ENCODE measurements at regions not wholly inside any gene's neighbourhood (a gene's known extent, or its start where the extent isn't known, plus 50 kb on each side); places are given as distances from the start of the nearest gene placed in this dataset.

DNA sequence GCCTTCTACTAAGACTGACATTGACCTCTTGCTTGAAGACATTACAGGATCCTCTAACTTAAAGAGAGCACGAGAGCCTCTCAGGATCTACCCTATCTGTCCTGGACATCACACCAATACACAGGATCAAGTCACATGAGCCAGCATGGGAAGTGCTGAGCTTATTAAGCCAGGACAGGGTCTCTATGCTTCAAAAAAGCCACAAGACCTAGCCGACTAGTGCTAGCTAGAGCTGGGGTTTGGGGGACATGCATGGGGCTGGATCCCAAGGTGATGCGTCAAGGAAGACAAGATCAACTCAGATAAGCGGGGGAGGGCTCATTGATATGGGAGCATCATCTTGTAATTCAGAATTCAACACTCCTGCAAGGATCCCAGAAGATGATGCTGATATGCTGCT, 167.2 kb upstream of the TAB2 start:
- DNase-seq: no peak

DNA sequence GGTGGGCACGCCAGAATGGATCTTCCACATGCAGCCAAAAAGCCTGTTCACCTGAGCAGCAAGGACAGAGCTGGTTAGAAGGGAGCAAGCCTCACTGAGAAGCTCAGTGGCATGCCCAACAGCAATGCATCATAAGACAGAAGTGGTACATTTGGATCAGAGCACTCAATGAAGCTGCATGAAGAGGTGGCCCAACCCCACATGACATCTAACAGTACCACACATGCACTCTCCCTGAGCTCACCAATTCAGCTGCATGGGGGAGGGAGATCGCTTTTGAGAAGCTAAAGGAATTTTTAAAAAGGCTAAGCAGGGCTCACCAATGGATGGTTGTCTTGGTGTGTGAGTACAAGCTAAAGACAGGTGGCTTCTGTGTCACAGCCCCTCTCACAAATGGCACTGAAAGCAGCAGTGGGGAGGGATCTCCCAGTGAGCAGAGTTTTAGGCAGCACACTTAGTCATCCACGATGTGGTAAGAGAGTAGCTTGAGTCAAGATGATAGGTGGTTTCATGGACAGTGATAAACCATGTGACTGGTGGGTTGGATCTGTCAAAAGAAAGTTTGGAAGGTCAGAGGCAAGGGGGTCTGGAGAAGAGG, 166.6 kb upstream of the TAB2 start:
- DNase-seq: no peak

DNA sequence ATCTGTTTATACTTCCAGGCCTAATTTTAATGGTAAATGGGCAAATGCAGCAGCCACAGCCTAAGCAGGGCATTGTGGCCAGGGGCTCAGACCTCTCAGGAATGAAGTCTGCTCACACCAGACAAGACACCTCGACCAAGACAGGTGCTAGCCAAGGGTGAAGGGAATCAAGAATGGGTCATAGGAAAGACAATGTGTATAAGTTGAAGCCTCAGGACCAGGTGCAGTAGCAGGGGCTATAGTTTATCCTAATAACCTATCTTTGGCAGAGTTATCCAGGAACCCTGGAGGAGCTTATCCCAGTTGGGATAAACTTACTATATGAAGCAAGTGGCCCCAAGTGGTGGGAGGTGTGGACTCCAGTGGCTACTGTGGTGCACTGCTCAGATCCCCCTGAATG, 165.0 kb upstream of the TAB2 start:
- DNase-seq: no peak

DNA sequence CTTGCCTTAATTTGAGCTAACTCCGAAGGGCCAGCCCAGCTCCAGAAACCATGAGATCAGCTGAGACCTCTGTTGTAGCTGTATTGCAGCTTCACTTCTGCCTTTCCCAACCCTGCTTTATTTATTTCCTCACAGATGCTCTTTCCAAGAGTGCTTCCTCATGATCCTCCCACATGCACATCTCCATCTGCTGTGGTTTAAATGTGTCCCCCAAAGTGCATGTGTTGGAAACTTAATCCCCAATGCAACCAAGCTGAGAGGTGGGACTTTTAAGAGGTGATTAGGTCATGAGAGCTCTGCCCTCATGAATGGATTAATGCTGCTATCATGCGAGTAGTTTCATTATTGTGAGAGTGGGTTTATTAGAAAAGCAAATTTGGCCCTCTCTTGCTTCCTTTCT, 164.4 kb upstream of the TAB2 start:
- DNase-seq: no peak

DNA sequence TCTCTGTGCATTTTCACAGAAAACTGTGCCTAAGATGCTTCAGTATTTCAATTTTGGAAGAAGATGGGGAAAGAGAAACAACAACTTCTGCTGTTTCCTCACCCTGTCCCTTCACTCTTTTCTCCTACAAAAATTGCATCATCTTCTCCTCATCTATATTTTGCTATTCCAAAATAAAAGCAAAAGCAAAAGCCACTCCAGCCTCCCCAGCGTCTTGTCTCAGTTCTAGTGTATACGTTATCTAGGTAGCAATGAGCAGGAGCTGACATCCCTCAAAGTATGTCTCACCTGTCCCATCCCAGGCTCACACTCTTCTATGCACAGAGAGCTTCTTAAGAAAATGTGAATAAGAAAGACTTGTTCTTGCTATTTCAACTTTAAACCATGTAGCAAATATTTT, 163.8 kb upstream of the TAB2 start:
- no peak for DNase-seq

DNA sequence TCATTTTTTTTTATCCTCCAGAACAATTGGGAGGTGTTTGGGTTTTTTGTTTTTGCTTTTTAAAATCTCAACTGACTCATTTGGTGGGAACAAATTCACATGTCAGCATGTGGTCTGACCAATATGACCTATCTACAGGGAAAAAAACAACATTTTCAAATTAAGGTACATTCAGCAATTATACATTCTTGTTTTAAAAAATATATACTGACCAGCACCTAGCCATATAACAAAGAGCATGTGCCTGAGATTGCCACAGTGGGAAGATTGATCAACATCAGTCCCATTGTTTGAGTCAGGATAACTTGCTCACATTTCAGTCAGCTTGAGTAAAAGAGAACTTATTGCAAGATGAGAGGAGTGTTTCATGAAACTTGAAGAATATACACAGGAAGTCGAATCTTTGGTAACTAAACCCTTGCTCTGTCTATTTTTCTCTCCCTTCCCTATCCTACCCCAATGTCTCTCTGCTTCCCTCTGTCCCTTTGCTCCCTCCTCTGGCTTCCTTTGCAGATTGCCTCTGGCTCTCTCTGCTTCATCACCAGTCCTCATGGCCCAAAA, 163.2 kb upstream of the TAB2 start:
- no peak for DNase-seq

DNA sequence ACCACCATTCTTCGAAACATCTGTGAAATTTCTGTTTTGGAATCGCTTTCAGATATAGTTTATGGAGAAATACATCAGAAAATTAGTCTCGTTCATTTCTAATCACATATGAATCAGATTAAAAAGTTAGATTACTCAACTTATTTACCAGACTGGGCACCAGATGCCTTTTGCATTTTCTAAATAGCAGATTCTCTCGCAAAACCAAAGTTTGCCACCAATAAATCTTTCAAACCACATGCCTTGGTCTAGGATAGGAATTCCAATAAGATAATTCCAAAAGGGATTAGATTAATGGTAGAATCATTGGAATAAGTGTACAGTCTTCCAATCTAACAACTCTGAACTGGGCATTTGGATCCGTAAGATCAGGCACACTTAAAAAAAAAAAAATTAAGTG, 160.4 kb upstream of the TAB2 start:
- no peak for DNase-seq

DNA sequence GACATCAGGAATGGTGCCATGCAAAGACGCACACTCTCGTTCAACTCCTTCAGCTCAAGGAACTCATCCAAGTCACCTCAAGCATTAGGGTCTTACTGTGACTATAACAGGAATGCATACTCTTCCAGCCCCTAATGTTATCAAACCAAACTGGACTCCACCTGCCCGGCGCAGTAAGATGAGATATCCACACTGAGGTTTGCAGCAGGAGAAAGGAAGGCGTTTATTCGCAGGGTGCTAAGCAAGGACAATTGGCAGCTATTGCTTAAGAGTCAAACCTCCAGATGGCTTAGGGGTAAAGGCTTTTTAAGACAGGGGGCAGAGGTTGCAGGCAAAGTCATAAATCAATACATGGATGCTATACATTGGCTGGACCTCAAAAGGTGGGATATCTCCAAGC, 159.4 kb upstream of the TAB2 start:
- DNase-seq: no peak

DNA sequence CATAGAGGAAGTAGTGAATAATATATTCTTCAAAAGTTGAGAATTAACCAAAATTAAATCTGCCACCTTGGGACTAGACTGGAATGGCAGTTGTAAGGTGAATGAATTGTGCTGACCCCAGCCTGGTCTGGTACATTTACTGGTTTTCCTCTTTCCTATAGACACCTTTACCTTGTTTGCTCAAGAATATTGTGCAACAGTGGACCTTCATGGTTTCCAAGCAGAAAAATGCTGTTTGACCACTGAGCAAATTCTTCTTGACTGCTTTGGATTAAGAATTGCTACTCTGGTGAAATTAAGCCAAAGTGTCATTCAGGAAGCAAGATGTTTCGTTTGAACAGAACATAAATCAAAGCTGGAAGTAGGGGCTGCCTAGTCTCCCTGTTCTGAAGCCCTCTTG, 156.6 kb upstream of the TAB2 start:
- no peak for DNase-seq

DNA sequence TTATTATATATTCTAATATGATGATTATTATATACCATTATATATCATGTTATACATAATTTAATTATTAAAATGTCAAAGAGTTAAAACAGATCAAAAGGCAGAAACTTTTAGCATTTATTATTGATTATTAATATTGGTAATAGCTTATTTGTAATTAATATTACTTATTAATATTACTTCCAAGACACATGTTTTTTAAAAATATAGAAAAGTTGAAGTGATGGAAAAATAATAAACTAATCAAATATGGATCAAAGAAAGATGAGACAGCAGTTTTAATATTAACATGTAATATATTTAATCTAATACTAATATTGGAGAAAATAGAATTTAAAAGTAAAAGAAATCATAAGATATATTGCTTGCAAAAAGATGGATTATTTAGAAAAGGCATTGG, 154.6 kb upstream of the TAB2 start:
- no peak for DNase-seq

DNA sequence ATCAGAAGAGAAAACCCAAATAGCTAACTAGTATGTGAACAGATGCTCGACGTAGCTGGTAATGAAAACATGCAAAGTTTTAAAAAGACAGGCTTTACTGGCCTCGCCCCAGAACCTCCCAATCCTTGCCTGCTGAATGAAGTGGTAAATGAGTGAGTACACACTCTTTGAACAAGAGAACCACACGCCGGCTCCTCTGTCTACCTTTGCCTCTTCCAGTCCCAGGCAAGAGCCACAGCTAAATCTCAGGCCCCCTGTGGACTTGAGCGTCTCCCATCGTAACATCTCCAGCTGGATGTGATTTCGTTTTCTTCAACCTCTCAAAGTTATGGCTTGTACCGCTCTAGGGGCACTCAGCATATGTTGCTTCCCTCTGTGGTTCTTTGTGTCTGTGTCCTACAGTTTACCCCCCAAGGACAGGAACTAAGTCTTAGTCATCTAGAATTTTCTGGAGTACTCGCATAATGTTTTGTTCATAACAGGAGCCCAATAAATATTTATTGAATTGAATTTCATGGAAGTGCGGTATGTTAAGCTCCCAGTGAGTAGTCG, 153.2 kb upstream of the TAB2 start:
- no peak for DNase-seq

DNA sequence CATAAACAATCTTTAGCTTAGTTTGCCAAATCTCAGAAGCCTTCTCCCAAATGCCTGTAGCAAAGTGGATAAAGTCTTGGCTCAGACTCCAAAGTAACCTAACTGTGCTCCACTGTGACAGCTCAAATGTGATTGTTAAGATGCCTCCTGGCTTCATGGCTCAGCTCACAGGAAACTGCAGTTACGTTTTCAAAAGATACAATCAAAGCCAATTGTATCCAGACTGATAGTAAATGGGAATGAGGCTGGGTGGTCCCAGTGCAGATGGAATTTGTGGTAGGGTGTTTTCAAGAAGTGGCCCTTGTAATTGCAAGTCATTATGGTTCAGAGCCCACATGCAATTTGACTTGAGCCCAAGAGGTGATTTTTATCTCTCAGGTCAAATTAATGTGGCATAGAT, 151.2 kb upstream of the TAB2 start:
- DNase-seq: no peak

DNA sequence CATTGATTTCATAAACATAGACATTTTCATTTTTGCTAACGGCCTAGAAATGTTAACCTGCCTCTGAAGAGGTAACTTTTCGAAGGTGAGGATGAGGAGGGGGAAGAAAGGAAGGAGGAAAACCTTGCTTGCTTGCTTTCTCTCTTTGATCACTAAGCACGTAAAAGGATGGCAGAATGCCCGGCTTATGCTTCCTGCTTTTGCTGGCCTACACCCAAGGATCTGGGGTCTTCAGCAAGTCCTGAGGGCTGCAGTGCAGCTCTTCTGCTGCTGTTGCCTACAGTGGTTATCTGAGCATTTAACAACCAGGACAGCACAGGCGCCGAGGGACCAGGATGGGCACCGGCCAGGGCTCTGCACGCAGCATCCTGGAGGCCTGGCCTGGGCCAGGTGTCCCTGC, 150.8 kb upstream of the TAB2 start:
- no peak for DNase-seq

DNA sequence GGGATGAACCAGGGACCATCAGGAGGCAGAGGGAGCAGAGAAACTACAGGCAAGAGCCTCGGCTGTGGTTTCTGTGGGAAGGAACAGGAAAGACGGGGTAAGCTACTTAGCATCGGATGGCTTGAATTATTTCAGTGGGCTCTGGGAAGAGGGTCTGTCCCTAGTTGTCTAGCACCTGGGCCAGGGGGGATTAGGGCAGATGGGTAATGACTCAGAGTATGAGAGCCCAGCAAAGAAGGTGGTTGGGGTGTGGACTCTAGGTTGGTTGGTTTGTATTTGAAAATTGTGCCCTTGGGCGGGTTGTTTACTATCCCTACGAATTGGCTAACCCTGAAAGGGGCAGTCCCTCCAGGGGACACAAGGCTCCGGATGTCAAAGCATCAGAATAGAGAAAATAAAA, 148.5 kb upstream of the TAB2 start:
- no peak for DNase-seq

DNA sequence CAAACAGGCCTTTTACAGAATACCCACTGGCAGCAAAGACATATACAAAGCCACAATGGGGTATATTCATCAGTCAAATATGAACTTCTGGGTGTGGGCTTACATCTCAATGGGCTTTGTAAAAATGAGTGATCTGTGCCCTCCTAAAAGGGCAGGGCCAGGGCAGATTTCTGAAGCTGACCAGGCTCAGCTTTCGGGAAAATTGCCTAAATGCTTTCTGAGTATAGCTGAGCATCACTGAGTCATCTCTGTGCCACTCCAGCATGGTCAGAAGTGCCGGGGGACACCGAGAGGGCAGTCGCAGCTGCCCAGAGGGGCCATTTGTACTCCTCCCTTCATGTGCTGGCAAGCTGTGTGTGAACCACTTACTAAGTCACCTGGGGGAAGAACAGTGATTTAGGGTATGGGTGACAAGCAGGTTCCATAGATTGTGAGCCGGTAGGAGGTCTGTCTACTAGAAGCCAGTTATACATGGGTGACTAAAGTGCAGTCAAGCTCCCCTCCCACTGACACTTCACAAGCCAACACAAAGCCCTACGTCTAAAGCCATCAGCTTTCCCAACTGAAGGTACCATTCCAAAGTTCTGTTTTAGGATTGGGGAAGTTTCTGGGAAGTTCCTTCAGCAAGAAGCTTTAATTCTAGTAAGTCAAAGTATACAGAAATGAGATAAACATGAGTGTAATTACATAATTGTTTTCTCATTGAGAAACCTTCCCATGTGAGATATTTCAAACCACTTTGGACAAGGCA, 147.6 kb upstream of the TAB2 start:
- DNase-seq: no peak

DNA sequence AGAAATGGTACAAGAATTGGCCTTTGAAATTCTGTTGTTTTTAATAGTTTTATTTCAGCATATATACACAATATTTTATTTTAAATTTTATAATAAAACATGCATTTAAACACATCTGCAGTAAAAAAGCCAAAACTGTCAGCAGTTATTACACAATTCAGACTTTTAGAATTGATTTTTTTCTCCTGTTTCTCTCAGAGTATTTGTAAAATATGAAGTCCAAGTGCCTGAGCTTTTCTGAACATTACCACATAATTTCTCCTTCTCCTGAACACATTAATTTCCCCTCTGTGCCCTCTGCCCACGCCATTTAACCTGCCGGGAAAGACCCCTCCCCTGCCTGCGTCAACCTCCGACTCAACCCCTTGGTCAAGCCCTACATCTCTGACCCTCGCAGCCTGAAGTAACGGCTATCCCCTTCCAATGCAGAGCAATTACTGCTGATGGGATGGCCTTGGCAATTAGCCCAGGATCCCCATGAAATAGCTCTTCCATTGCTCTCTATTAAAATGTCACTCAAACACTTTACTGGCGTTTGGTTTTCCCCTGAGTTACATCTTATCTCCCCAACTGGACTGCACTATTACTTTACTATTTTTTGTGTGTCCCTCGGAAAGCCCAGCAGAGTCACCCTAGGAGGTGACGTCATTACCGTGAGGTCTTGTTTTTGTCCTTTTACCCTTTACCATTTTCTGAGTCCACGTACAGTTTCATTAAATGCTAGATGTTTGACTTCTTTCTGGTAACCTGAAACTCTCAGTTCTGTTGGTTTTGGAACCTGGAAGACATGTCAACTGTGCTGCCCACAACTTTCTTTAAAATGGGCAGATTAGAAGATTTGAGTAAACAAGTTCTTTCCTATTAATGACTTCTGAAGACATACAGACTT, 146.7 kb upstream of the TAB2 start:
- DNase-seq: no peak

DNA sequence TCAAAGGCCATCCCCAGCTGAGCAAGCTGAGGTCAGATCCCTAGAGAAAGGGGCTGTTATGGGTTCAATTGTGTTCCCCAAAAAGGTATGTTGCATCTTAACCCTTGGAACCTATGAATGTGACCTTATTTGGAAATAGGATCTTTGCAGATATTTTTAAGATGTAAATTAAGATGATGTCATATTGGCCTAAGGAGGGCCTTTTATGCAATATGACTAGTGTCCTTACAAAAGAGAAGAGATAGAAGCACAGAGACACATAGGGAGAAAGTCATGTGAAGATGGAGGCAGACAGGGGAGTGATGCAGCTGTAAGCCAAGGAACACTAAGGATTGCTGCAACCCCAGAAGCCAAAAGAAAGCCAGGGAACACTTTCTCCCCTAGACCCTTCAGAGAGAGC, 144.3 kb upstream of the TAB2 start:
- DNase-seq: no peak

DNA sequence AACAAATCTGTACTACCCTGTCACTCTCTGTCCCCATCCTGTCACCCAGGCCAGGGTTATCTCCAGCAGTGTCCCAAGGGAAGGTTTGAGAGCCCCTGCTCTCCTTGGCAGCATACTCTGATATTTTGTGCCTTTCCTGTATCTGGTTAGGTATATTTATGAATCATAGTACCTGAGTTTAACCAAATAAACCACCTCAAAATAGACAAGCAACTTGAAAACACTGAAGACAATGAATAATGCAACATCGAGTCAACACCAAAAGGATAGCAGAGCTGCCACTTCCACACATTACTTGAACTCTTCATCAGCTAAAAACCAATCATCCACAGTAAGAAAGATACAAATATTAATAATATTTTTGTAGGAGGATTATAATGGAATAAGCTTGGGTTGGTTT, 142.6 kb upstream of the TAB2 start:
- no peak for DNase-seq

DNA sequence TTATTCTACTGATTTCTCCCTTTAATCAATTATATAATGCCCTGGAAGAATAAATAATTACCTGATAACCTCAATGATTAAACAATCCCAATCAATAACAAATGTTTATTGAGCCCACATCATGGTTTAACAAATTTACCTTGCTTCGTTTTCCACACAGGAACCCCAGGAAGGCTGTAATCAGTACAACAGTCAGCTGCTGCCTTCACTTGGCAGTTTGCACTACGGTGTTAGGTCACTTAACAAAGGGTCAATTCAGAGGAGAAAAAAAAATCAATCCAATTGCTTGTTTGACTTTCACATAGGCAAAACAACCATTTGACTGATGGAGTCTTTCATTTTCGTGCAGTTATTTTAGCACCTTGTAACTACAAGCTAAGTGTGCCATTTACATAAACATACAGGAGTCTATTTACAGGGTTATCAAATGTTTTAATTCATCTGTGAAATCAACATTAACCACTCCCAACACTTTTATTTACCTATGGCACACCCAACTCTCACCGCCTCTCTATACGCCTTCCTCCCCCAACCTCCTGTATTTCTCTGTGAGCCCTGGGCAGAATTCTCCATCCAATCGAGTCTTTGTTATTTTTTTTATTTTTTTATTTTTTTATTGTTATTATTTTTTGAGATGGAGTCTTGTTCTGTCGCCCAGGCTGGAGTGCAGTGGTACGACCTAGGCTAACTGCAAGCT, 140.4 kb upstream of the TAB2 start:
- DNase-seq: no peak

DNA sequence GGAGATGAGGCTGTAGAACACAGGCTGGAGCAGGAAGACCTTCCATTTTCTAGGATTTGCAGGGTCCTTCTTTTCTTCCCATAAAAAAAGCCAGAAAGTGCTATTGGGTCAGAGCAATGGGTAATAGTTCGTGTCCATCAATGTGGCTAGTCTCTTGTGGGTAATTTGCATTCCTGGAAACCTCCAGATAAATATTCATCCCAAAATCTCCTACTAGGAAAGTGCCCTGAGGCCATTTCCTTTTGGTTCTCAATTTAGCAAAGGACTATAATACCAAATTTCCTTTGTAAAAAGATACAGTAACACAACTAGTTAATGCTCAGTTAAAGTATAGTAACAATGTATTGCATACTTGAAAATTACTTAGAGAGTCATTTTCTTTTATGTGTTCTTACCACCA, 138.1 kb upstream of the TAB2 start:
- DNase-seq: no peak

DNA sequence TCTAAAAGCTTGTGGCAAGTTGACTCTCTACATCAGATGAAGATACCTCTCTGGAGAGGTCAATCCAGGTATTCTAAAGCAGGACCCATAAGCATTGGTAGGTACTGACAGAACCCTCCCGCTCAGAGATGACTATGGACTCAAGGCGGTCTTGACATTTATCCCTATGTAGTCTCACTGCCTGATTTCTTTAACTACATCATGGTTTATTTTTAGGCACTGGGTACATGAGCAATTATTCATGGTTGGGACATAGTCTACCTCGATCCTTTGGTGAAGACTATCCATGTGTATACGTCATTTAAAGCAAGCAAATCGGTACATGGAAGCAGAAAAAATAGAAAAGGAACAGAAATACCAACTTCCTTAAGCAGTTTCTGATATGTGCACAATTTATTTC, 136.2 kb upstream of the TAB2 start:
- no peak for DNase-seq

DNA sequence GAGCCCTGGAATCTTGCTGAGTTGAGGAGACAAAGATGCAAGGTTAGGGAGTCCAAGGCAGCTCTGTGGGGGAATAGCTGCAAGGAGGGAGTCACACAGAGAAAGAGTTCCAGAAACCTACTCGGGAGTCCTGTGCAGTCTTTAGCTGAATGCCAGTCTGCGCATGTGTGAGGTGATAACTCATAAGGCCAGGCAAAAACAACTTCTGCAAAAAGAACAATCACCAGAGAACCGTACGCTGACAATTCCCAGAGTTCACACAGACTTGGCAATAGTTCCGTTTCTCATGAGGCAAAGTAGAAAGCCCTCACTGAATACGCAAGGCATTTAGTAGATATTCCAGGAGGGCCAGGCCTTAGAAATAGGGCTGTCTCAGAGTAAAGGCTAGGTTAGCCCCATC, 135.2 kb upstream of the TAB2 start:
- no peak for DNase-seq

DNA sequence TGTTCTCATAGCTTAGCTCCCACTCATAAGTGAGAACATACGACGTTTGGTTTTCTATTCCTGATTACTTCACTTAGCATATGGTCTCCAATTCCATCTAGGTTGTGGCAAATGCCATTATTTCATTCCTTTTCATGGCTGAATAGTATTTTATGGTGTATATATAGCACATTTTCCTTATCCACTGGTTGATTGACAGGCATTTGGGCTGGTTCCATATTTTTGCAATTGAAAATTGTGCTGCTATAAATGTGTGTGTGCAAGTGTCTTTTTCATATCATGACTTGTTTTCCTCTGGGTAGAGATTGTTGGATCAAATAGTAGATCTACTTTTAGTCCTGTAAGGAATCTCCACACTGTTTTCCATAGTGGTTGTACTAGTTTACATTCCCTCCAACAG, 133.0 kb upstream of the TAB2 start:
- no peak for DNase-seq

All from activated effector memory CD4-positive, alpha-beta T cell treated with Interleukin-2 at 50 U/mL for 16 hours (primary cell).